Ovary (tissue), 3 donors: ENCODE measurements at regions not wholly inside any gene's neighbourhood (a gene's known extent, or its start where the extent isn't known, plus 50 kb on each side); places are given as distances from the start of the nearest gene placed in this dataset.

Experiments
- EP300 ChIP-seq: sonication (generic); formaldehyde crosslinking; IDR thresholded peaks from one replicate; pipeline ENCODE4 v1.6.1; 2017; ENCODE audit warnings: antibody characterized with exemption
- POLR2A ChIP-seq: fragments of 450-650 bp; IDR thresholded peaks from one replicate; pipeline ENCODE4 v1.6.1; 2017; ENCODE audit warnings: antibody characterized with exemption, mild to moderate bottlenecking, moderate library complexity
- TF ChIP-seq, protein P1 (sequence below), 3 donors: fragments of 450-650 bp in 2 of 3; fragments of 200-600 bp in 1 of 3; IDR thresholded peaks; one replicate each; pipeline versions ENCODE4 v1.5.1 to v1.8.0; 2016 to 2022; ENCODE audit warnings: antibody characterized with exemption in 3 of 3, mild to moderate bottlenecking in 1 of 3
- donor health status: DM: no; HTN: no; CAD: no.

DNA sequence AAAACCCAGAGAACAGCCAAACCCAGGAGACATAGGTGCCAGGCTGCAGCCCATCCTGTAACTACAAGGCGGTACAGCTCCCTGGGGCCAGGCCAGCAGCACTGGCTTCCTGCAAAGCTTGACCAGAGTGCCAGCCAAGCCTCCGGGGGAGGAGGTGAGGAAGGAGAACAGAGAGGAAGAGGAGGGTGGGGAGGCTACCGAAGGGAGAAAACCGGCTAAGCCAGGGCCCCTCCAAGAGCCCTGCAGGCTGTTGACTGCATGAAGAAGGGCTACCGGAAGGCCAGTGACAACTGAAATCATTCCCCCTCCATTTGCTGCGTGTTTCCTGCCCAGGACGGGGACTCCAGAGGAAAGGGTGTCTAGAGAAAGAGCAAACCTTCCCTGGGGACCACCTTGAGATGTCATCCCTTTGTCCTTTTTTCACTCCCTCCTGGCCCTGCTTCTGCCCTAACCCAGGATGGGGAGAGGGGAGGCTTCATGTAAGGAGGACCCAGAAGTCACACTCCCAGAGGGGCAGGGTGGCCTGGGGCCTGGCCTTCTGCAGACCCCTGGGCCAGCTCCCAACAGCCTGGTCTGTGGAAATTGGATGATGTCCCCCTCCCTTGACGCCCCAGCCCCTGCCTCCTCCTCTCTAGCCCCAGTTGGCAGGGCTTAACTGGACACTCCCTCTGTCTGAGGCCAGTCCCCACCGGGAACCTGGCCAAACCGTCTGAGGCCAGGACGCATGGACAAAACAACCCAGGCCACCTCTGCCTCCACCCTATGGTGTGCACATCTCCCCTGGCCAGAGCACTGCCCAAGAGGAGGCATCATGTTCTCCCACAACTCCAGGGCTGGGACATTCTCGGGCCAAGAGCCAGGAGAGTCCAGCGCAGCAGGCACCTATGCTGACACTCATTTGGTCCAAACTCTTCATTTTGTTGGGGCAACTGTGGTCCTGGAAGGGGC is 207.8 kb downstream of the CYP26B1 start:
- TF ChIP-seq, protein P1, sequence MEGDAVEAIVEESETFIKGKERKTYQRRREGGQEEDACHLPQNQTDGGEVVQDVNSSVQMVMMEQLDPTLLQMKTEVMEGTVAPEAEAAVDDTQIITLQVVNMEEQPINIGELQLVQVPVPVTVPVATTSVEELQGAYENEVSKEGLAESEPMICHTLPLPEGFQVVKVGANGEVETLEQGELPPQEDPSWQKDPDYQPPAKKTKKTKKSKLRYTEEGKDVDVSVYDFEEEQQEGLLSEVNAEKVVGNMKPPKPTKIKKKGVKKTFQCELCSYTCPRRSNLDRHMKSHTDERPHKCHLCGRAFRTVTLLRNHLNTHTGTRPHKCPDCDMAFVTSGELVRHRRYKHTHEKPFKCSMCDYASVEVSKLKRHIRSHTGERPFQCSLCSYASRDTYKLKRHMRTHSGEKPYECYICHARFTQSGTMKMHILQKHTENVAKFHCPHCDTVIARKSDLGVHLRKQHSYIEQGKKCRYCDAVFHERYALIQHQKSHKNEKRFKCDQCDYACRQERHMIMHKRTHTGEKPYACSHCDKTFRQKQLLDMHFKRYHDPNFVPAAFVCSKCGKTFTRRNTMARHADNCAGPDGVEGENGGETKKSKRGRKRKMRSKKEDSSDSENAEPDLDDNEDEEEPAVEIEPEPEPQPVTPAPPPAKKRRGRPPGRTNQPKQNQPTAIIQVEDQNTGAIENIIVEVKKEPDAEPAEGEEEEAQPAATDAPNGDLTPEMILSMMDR (IDR thresholded peaks at IDR 0.05): no peak
- TF ChIP-seq POLR2A (no peak), EP300 (no peak)
